NCI-H1694 treated with DMSO at 0.1 percent for 48 hours (cell line): ENCODE measurements at regions not wholly inside any gene's neighbourhood (a gene's known extent, or its start where the extent isn't known, plus 50 kb on each side); places are given as distances from the start of the nearest gene placed in this dataset.

ENCODE experiments used
- DNase-seq: peaks from one replicate; lab custom pipeline; 2025; lab: John Stamatoyannopoulos, UW

- DNase-seq = no peak
Measured at GRCh38 chr4:119709418-119709817, 80.8 kb upstream of the PDE5A start.

GRCh38 chr4:119707336-119707735 is 78.7 kb upstream of the PDE5A start:
- DNase-seq = no peak

- no peak for DNase-seq
Measured at GRCh38 chr4:119706804-119707203, 78.2 kb upstream of the PDE5A start.

GRCh38 chr4:119697887-119698393 is 69.3 kb upstream of the PDE5A start:
- no peak for DNase-seq

- no peak for DNase-seq
Measured at GRCh38 chr4:119696963-119697362, 68.4 kb upstream of the PDE5A start.

- no peak for DNase-seq
Measured at GRCh38 chr4:119695216-119695615, 66.6 kb upstream of the PDE5A start.

GRCh38 chr4:119693126-119693525 is 64.5 kb upstream of the PDE5A start:
- no peak for DNase-seq

GRCh38 chr4:119692001-119692400 is 63.4 kb upstream of the PDE5A start:
- DNase-seq = no peak

- DNase-seq = no peak
Measured at GRCh38 chr4:119690871-119691270, 62.3 kb upstream of the PDE5A start.

- DNase-seq = no peak
Measured at GRCh38 chr4:119688446-119688845, 59.8 kb upstream of the PDE5A start.

- no peak for DNase-seq
Measured at GRCh38 chr4:119684463-119684862, 55.9 kb upstream of the PDE5A start.

GRCh38 chr4:119683518-119683917 is 54.9 kb upstream of the PDE5A start:
- no peak for DNase-seq

- DNase-seq = no peak
Measured at GRCh38 chr4:119682099-119682498, 53.5 kb upstream of the PDE5A start.

- DNase-seq = no peak
Measured at GRCh38 chr4:119679251-119679650, 50.6 kb upstream of the PDE5A start.

- no peak for DNase-seq
Measured at GRCh38 chr4:119678761-119679160, 50.2 kb upstream of the PDE5A start.
